AG09309 (cell line): ENCODE measurements at regions not wholly inside any gene's neighbourhood (a gene's known extent, or its start where the extent isn't known, plus 50 kb on each side); places are given as distances from the start of the nearest gene placed in this dataset.

ENCODE experiments used
- DNase-seq: peaks from one replicate; pipeline ENCODE4 v3.0.0-alpha.2; 2010; ENCODE audit warnings: low read depth
- H3K4me3 ChIP-seq: 2 replicates; pipeline ENCODE4 v1.5.1; 2011; ENCODE audit warnings: mild to moderate bottlenecking, low read depth, low read length, moderate library complexity; ENCODE audit not compliant: control insufficient read depth
- CTCF ChIP-seq: IDR thresholded peaks from 2 replicates; pipeline ENCODE4 v1.5.1; 2011; ENCODE audit warnings: mild to moderate bottlenecking, low read depth, low read length, inconsistent platforms; ENCODE audit not compliant: insufficient read depth, control insufficient read depth; ENCODE audit errors: missing control alignments

GRCh38 chr1:188402986-188403385, 1574.2 kb downstream of the PLA2G4A start:
- no peak for DNase-seq
- no peak overlapping the region for H3K4me3 ChIP-seq
- no peak for TF ChIP-seq CTCF

GRCh38 chr1:188406636-188407035, 1577.9 kb downstream of the PLA2G4A start:
- no peak overlapping the region for H3K4me3 ChIP-seq
- no peak for TF ChIP-seq CTCF
- no peak for DNase-seq

DNA sequence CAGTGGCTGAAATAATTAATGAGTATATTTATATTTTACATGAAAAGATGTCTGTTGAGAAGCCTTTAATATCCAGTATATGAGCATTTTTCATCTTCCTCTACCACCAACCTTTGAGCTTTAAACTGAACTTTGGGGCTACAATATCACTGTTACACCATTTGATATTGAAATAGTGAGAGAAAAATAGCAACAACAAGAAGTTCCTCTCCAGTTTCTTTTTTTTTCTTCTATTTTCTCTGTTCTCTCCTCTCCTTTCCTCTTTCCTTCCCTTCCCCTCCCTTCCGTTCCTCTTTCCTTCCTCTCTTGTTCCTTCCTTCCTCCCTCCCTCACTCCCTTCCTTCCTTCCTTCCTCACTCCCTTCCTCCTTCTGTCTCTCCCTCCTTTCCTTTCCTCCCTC, 1591.4 kb downstream of the PLA2G4A start:
- DNase-seq: no peak
- no peak for TF ChIP-seq CTCF
- H3K4me3 ChIP-seq: no peak overlapping the region

GRCh38 chr1:188423073-188423472, 1594.3 kb downstream of the PLA2G4A start:
- TF ChIP-seq CTCF: no peak
- no peak overlapping the region for H3K4me3 ChIP-seq
- DNase-seq: no peak

- H3K4me3 ChIP-seq: no peak overlapping the region
- DNase-seq: no peak
- no peak for TF ChIP-seq CTCF
Observed at GRCh38 chr1:188424176-188424575, 1595.4 kb downstream of the PLA2G4A start.

DNA sequence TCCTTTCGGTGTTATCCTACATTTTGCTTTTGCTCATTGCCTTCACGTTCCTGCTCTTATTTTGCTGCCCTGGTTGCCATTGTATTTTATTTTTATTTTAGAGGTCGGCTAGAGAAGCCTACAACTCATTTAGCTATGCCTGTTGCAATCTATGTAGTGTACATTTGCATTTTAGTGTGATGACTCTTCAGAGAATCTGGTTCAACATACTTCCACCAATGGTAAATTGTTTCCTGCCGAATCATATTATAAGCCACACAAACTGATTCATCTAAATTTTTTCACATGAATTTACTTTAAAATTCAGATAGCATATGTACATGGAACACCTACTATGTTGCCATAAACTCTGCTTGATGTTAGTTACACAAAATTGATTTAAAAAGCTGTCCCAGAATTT, 1596.9 kb downstream of the PLA2G4A start:
- no peak for DNase-seq
- H3K4me3 ChIP-seq: no peak overlapping the region
- no peak for TF ChIP-seq CTCF

GRCh38 chr1:188426561-188426960, 1597.8 kb downstream of the PLA2G4A start:
- DNase-seq: no peak
- TF ChIP-seq CTCF: no peak
- H3K4me3 ChIP-seq: no peak overlapping the region
